Suprapubic skin (tissue), 3 donors: ENCODE measurements at regions not wholly inside any gene's neighbourhood (a gene's known extent, or its start where the extent isn't known, plus 50 kb on each side); places are given as distances from the start of the nearest gene placed in this dataset.

Experiments
- EP300 ChIP-seq: sonication (generic); formaldehyde crosslinking; IDR thresholded peaks from one replicate; pipeline ENCODE4 v1.6.1; 2017; ENCODE audit warnings: antibody characterized with exemption
- POLR2A ChIP-seq, 2 donors: fragments of 450-650 bp; IDR thresholded peaks; one replicate each; pipeline ENCODE4 v1.6.1; 2017; ENCODE audit warnings: antibody characterized with exemption in 2 of 2, mild to moderate bottlenecking in 2 of 2, moderate library complexity in 2 of 2
- TF ChIP-seq, protein P1 (sequence below), 2 donors: fragments of 200-600 bp in 1 of 2; fragments of 450-650 bp in 1 of 2; sonication (generic) in 1 of 2; IDR thresholded peaks; one replicate each; pipeline ENCODE4 v1.5.1; 2016 to 2019; ENCODE audit warnings: antibody characterized with exemption in 2 of 2, mild to moderate bottlenecking in 1 of 2, moderate library complexity in 1 of 2

DNA sequence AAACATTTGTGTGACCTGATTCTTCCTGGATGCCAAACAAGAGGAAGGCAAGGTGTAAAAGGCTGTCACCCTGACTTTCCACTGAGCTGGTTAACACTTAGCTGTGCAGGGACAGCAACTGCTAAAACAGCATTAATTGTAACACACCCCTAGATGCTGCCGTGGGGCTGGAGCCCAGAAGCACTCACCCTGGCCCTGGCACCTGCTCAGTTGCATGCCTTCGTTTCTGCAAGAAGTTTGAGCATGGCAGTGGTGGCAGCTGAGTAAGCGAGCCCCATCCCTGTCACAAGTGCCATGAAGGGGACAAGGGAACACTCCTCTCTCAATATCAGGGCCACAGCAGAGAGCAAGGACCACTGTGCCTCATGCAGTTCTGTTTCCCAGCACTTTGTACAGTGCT lies 330.2 kb downstream of the TMEM114 start:
- TF ChIP-seq, protein P1, sequence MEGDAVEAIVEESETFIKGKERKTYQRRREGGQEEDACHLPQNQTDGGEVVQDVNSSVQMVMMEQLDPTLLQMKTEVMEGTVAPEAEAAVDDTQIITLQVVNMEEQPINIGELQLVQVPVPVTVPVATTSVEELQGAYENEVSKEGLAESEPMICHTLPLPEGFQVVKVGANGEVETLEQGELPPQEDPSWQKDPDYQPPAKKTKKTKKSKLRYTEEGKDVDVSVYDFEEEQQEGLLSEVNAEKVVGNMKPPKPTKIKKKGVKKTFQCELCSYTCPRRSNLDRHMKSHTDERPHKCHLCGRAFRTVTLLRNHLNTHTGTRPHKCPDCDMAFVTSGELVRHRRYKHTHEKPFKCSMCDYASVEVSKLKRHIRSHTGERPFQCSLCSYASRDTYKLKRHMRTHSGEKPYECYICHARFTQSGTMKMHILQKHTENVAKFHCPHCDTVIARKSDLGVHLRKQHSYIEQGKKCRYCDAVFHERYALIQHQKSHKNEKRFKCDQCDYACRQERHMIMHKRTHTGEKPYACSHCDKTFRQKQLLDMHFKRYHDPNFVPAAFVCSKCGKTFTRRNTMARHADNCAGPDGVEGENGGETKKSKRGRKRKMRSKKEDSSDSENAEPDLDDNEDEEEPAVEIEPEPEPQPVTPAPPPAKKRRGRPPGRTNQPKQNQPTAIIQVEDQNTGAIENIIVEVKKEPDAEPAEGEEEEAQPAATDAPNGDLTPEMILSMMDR (IDR thresholded peaks at IDR 0.05) = no peak
- TF ChIP-seq POLR2A (IDR thresholded peaks at IDR 0.05) (no peak), EP300 (no peak)
